ENCODE measurements at regions not wholly inside any gene's neighbourhood (a gene's known extent, or its start where the extent isn't known, plus 50 kb on each side); places are given as distances from the start of the nearest gene placed in this dataset.
"Not testable (repeated sequence)": the region's sequence is repeated elsewhere in the genome, so short reads cannot be mapped to it uniquely, and the experiment has no call there.

- Histone ChIP-seq H3K36me3 (ENCODE audit: control insufficient read depth in 2 of 2, insufficient read depth in 2 of 2, low read length in 1 of 2) (no peaks in the 10 kb centered on the region), H3K27me3 (ENCODE audit: control insufficient read depth in 2 of 2, insufficient read depth in 1 of 2, low read length in 1 of 2) (no peaks in the 10 kb centered on the region), H3K9me3 (ENCODE audit: control insufficient read depth in 2 of 2, insufficient read depth in 1 of 2, low read length in 1 of 2) (no peaks in the 10 kb centered on the region), H3K4me3 (ENCODE audit: low read length in 2 of 2) (no peak overlapping the region), H3K27ac (ENCODE audit: low read depth in 1 of 2, low read length in 1 of 2) (no peak overlapping the region), H3K4me1 (ENCODE audit: control insufficient read depth in 2 of 2, insufficient read depth in 2 of 2, low read length in 2 of 2) (no peaks in the 10 kb centered on the region)
- DNase-seq (ENCODE audit: low read depth in 6 of 9, low spot score in 9 of 9) = no peak
These were observed 429.9 kb downstream of the KCNJ2 start for GRCh38 chr17:70599198-70599597.

DNA sequence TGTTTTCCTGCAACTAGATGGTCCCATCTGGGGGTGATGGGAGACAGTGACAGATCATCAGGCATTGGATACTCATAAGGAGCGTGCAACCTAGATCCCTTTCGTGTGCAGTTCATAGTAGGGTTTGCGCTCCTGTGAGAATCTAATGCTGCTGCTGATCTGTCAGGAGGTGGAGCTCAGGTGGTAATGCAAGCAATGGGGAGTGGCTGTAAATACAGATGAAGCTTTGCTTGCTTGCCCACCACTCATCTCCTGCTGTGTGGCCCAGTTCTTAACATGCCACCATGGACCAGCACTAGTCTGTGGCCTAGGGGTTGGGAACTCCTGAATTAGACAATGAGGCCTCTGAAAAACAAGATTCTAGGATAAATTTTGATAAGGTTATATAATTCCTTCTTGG, 430.6 kb downstream of the KCNJ2 start:
- 97% methylated on average over 3 of the region's 3 CpGs for WGBS
- H3K4me3 ChIP-seq (ENCODE audit: low read length in 2 of 2); H3K27ac ChIP-seq (ENCODE audit: low read depth in 1 of 2, low read length in 1 of 2): not testable (repeated sequence)

DNA sequence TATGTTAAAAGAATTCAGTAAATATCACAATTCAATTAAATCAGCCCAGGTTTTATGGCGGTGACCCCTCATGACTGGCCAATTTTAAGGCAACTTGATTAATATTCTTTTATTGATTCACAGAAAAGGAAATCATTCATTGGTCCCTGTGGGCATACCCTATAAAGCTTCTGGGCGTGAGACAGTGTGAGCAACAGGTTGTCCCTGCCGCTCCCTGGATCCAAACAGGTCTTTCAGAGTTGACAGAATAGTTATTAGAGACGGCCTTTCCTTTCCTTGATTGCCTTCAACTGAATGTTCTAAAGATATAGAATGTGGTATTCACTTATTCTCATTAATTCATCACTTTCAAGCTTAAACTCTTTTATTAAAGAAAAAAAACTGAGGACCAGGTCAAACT, 433.9 kb downstream of the KCNJ2 start:
- DNase-seq (ENCODE audit: low read depth in 6 of 9, low spot score in 9 of 9) = no peak
- no peak overlapping the region for H3K27ac ChIP-seq (ENCODE audit: low read depth in 1 of 2, low read length in 1 of 2)
- no peaks in the 10 kb centered on the region for H3K9me3 ChIP-seq (ENCODE audit: control insufficient read depth in 2 of 2, insufficient read depth in 1 of 2, low read length in 1 of 2)
- H3K36me3 ChIP-seq (ENCODE audit: control insufficient read depth in 2 of 2, insufficient read depth in 2 of 2, low read length in 1 of 2) = no peaks in the 10 kb centered on the region
- H3K27me3 ChIP-seq (ENCODE audit: control insufficient read depth in 2 of 2, insufficient read depth in 1 of 2, low read length in 1 of 2) = no peaks in the 10 kb centered on the region
- no peak overlapping the region for H3K4me3 ChIP-seq (ENCODE audit: low read length in 2 of 2)
- WGBS = 97% methylated on average over 4 of the region's 4 CpGs
- H3K4me1 ChIP-seq (ENCODE audit: control insufficient read depth in 2 of 2, insufficient read depth in 2 of 2, low read length in 2 of 2) = no peaks in the 10 kb centered on the region

More for the DNA sequence above, 430.6 kb downstream of the KCNJ2 start:
- not testable (repeated sequence) for H3K36me3 ChIP-seq (ENCODE audit: control insufficient read depth in 2 of 2, insufficient read depth in 2 of 2, low read length in 1 of 2); H3K4me1 ChIP-seq (ENCODE audit: control insufficient read depth in 2 of 2, insufficient read depth in 2 of 2, low read length in 2 of 2); H3K27me3 ChIP-seq (ENCODE audit: control insufficient read depth in 2 of 2, insufficient read depth in 1 of 2, low read length in 1 of 2); DNase-seq (ENCODE audit: low read depth in 6 of 9, low spot score in 9 of 9); H3K9me3 ChIP-seq (ENCODE audit: control insufficient read depth in 2 of 2, insufficient read depth in 1 of 2, low read length in 1 of 2)

GRCh38 chr17:70604854-70605253, 435.5 kb downstream of the KCNJ2 start:
- H3K27ac ChIP-seq (ENCODE audit: low read depth in 1 of 2, low read length in 1 of 2) = no peak overlapping the region
- DNase-seq (ENCODE audit: low read depth in 6 of 9, low spot score in 9 of 9) = no peak
- H3K27me3 ChIP-seq (ENCODE audit: control insufficient read depth in 2 of 2, insufficient read depth in 1 of 2, low read length in 1 of 2) = no peaks in the 10 kb centered on the region
- H3K9me3 ChIP-seq (ENCODE audit: control insufficient read depth in 2 of 2, insufficient read depth in 1 of 2, low read length in 1 of 2) = no peaks in the 10 kb centered on the region
- H3K4me1 ChIP-seq (ENCODE audit: control insufficient read depth in 2 of 2, insufficient read depth in 2 of 2, low read length in 2 of 2) = no peaks in the 10 kb centered on the region
- H3K4me3 ChIP-seq (ENCODE audit: low read length in 2 of 2) = no peak overlapping the region
- WGBS = 93% methylated on average over 1 of the region's 1 CpG
- H3K36me3 ChIP-seq (ENCODE audit: control insufficient read depth in 2 of 2, insufficient read depth in 2 of 2, low read length in 1 of 2) = no peaks in the 10 kb centered on the region

GRCh38 chr17:70606086-70606485, 436.8 kb downstream of the KCNJ2 start:
- Histone ChIP-seq H3K4me3 (ENCODE audit: low read length in 2 of 2) (no peak overlapping the region), H3K27me3 (ENCODE audit: control insufficient read depth in 2 of 2, insufficient read depth in 1 of 2, low read length in 1 of 2) (no peaks in the 10 kb centered on the region), H3K27ac (ENCODE audit: low read depth in 1 of 2, low read length in 1 of 2) (no peak overlapping the region), H3K4me1 (ENCODE audit: control insufficient read depth in 2 of 2, insufficient read depth in 2 of 2, low read length in 2 of 2) (no peaks in the 10 kb centered on the region), H3K36me3 (ENCODE audit: control insufficient read depth in 2 of 2, insufficient read depth in 2 of 2, low read length in 1 of 2) (no peaks in the 10 kb centered on the region), H3K9me3 (ENCODE audit: control insufficient read depth in 2 of 2, insufficient read depth in 1 of 2, low read length in 1 of 2) (no peaks in the 10 kb centered on the region)
- WGBS = 96% methylated on average over 2 of the region's 2 CpGs
- DNase-seq (ENCODE audit: low read depth in 6 of 9, low spot score in 9 of 9) = no peak

- H3K27ac ChIP-seq (ENCODE audit: low read depth in 1 of 2, low read length in 1 of 2) = no peak overlapping the region
- no peaks in the 10 kb centered on the region for H3K9me3 ChIP-seq (ENCODE audit: control insufficient read depth in 2 of 2, insufficient read depth in 1 of 2, low read length in 1 of 2)
- H3K4me3 ChIP-seq (ENCODE audit: low read length in 2 of 2) = no peak overlapping the region
- no peak for DNase-seq (ENCODE audit: low read depth in 6 of 9, low spot score in 9 of 9)
- no peaks in the 10 kb centered on the region for H3K27me3 ChIP-seq (ENCODE audit: control insufficient read depth in 2 of 2, insufficient read depth in 1 of 2, low read length in 1 of 2)
- H3K4me1 ChIP-seq (ENCODE audit: control insufficient read depth in 2 of 2, insufficient read depth in 2 of 2, low read length in 2 of 2) = no peaks in the 10 kb centered on the region
- H3K36me3 ChIP-seq (ENCODE audit: control insufficient read depth in 2 of 2, insufficient read depth in 2 of 2, low read length in 1 of 2) = no peaks in the 10 kb centered on the region
- WGBS = 94% methylated on average over 2 of the region's 2 CpGs
These were observed 438.9 kb downstream of the KCNJ2 start for GRCh38 chr17:70608193-70608592.

DNA sequence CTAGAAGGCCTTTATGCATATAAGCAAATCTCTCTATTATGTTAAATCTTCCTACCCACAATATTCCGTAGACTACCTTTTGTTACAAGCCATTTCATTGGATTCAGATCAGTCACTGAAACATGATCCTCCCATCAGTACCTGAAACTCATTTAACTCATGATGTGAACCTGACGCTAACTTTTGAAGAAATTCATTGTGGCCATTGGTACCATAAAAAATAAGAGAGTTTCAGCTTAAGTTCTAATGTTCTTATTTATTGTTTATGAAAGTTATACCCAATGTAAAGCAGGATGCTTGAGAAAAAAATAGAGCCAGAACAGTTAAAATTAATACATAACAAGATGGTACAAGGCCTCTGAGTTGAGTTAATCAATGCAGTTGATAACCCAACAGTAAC, 439.6 kb downstream of the KCNJ2 start:
- H3K4me1 ChIP-seq (ENCODE audit: control insufficient read depth in 2 of 2, insufficient read depth in 2 of 2, low read length in 2 of 2) = no peaks in the 10 kb centered on the region
- H3K27ac ChIP-seq (ENCODE audit: low read depth in 1 of 2, low read length in 1 of 2) = no peak overlapping the region
- 91% methylated on average over 2 of the region's 2 CpGs for WGBS
- no peaks in the 10 kb centered on the region for H3K36me3 ChIP-seq (ENCODE audit: control insufficient read depth in 2 of 2, insufficient read depth in 2 of 2, low read length in 1 of 2)
- no peaks in the 10 kb centered on the region for H3K27me3 ChIP-seq (ENCODE audit: control insufficient read depth in 2 of 2, insufficient read depth in 1 of 2, low read length in 1 of 2)
- H3K4me3 ChIP-seq (ENCODE audit: low read length in 2 of 2) = no peak overlapping the region
- DNase-seq (ENCODE audit: low read depth in 6 of 9, low spot score in 9 of 9) = no peak
- H3K9me3 ChIP-seq (ENCODE audit: control insufficient read depth in 2 of 2, insufficient read depth in 1 of 2, low read length in 1 of 2) = no peaks in the 10 kb centered on the region

- H3K27ac ChIP-seq (ENCODE audit: low read depth in 1 of 2, low read length in 1 of 2) = no peak overlapping the region
- no peak for DNase-seq (ENCODE audit: low read depth in 6 of 9, low spot score in 9 of 9)
- no peak overlapping the region for H3K4me3 ChIP-seq (ENCODE audit: low read length in 2 of 2)
- no peaks in the 10 kb centered on the region for H3K27me3 ChIP-seq (ENCODE audit: control insufficient read depth in 2 of 2, insufficient read depth in 1 of 2, low read length in 1 of 2)
- H3K36me3 ChIP-seq (ENCODE audit: control insufficient read depth in 2 of 2, insufficient read depth in 2 of 2, low read length in 1 of 2) = no peaks in the 10 kb centered on the region
- H3K4me1 ChIP-seq (ENCODE audit: control insufficient read depth in 2 of 2, insufficient read depth in 2 of 2, low read length in 2 of 2) = no peaks in the 10 kb centered on the region
- 89% methylated on average over 1 of the region's 1 CpG for WGBS
- no peaks in the 10 kb centered on the region for H3K9me3 ChIP-seq (ENCODE audit: control insufficient read depth in 2 of 2, insufficient read depth in 1 of 2, low read length in 1 of 2)
These were observed 440.2 kb downstream of the KCNJ2 start for GRCh38 chr17:70609566-70609965.

- Histone ChIP-seq H3K27me3 (ENCODE audit: control insufficient read depth in 2 of 2, insufficient read depth in 1 of 2, low read length in 1 of 2) (no peaks in the 10 kb centered on the region), H3K27ac (ENCODE audit: low read depth in 1 of 2, low read length in 1 of 2) (no peak overlapping the region), H3K4me1 (ENCODE audit: control insufficient read depth in 2 of 2, insufficient read depth in 2 of 2, low read length in 2 of 2) (no peaks in the 10 kb centered on the region), H3K4me3 (ENCODE audit: low read length in 2 of 2) (no peak overlapping the region), H3K9me3 (ENCODE audit: control insufficient read depth in 2 of 2, insufficient read depth in 1 of 2, low read length in 1 of 2) (no peaks in the 10 kb centered on the region), H3K36me3 (ENCODE audit: control insufficient read depth in 2 of 2, insufficient read depth in 2 of 2, low read length in 1 of 2) (no peaks in the 10 kb centered on the region)
- no peak for DNase-seq (ENCODE audit: low read depth in 6 of 9, low spot score in 9 of 9)
- WGBS = 95% methylated on average over 5 of the region's 5 CpGs
These were observed 440.8 kb downstream of the KCNJ2 start for GRCh38 chr17:70610161-70610560.

DNA sequence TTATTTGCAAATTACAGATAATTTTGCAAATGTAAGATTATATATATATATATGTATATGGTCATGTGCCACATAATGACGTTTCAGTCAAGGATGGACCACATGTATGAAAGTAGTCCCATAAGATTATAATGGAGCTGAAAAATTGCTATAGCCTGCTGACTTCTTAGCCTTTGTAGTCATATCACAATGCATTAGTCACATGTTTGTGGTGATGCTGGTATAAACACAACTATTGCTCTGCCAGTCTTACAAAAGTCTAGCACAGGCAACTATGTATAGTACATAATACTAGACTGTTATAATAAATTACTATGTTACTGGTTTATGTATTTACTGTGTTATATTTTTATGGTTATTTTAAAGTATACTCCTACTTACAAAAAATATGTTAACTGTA, 444.3 kb downstream of the KCNJ2 start:
- Histone ChIP-seq H3K4me3 (ENCODE audit: low read length in 2 of 2) (no peak overlapping the region), H3K27me3 (ENCODE audit: control insufficient read depth in 2 of 2, insufficient read depth in 1 of 2, low read length in 1 of 2) (no peaks in the 10 kb centered on the region), H3K4me1 (ENCODE audit: control insufficient read depth in 2 of 2, insufficient read depth in 2 of 2, low read length in 2 of 2) (no peaks in the 10 kb centered on the region), H3K36me3 (ENCODE audit: control insufficient read depth in 2 of 2, insufficient read depth in 2 of 2, low read length in 1 of 2) (no peaks in the 10 kb centered on the region), H3K9me3 (ENCODE audit: control insufficient read depth in 2 of 2, insufficient read depth in 1 of 2, low read length in 1 of 2) (no peaks in the 10 kb centered on the region), H3K27ac (ENCODE audit: low read depth in 1 of 2, low read length in 1 of 2) (no peak overlapping the region)
- DNase-seq (ENCODE audit: low read depth in 6 of 9, low spot score in 9 of 9) = no peak
- 92% methylated on average over 1 of the region's 1 CpG for WGBS
